ENCODE measurements at regions not wholly inside any gene's neighbourhood (a gene's known extent, or its start where the extent isn't known, plus 50 kb on each side); places are given as distances from the start of the nearest gene placed in this dataset.

DNA sequence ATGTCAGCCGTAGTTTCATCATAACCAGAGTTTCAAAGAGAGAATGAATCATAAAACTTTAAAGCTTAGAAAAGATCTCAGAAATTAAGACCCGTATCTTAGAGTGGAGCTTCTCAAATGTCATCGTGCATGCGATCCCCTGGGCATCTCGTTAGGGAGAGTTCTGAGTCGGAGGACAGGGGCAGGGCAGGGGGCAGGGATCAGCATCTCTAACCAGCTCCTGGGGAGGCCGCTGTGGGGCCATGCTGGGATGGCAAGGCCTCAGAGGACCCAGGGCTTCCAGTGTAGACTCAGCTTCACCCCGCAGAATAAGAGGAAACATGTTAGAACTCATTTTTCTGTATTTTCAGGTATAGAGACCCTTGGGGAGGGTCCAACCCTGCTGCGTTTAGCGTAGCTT, 72.0 kb upstream of the AFDN start:
- TF ChIP-seq, protein P1, sequence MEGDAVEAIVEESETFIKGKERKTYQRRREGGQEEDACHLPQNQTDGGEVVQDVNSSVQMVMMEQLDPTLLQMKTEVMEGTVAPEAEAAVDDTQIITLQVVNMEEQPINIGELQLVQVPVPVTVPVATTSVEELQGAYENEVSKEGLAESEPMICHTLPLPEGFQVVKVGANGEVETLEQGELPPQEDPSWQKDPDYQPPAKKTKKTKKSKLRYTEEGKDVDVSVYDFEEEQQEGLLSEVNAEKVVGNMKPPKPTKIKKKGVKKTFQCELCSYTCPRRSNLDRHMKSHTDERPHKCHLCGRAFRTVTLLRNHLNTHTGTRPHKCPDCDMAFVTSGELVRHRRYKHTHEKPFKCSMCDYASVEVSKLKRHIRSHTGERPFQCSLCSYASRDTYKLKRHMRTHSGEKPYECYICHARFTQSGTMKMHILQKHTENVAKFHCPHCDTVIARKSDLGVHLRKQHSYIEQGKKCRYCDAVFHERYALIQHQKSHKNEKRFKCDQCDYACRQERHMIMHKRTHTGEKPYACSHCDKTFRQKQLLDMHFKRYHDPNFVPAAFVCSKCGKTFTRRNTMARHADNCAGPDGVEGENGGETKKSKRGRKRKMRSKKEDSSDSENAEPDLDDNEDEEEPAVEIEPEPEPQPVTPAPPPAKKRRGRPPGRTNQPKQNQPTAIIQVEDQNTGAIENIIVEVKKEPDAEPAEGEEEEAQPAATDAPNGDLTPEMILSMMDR (IDR thresholded peaks at IDR 0.05; ENCODE audit: low read depth, low read length, missing control alignments), result no peak
- H3K27ac ChIP-seq, result no peak overlapping the region
- H3K27me3 ChIP-seq (replicated peaks), result no peaks in the 10 kb centered on the region
- in situ Hi-C loops (cut with HindIII; ENCODE audit: low pct_ligation_motif_present, low sequenced_read_pairs), result no loop called here
- H3K36me3 ChIP-seq (replicated peaks), result no peaks in the 10 kb centered on the region
- DNase-seq, result no peak
- no peak overlapping the region for H3K4me3 ChIP-seq (ENCODE audit: low read depth, low read length)

DNA sequence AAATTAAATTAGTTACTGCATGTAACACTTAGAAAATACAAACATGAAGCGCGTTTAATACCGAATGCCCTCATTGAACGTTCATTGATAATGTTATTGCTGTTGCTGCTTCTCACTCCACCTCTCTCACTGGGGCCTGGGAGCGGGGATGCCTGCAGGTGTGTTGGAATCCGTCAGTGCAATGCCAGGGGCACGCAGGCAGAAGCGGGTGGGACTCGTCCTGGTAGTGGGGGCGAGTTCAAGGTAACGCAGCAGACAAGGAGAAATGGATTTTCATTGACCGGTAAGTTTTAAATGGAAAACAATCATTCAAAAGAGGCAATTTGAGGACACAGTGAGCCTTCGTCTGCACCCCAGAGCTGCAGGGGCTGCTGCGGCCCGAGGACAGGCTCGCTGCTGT, 71.2 kb upstream of the AFDN start:
- in situ Hi-C loops (cut with HindIII; ENCODE audit: low pct_ligation_motif_present, low sequenced_read_pairs), result no loop called here
- TF ChIP-seq, protein P1 (IDR thresholded peaks at IDR 0.05; ENCODE audit: low read depth, low read length, missing control alignments), result no peak
- Histone ChIP-seq H3K4me3 (ENCODE audit: low read depth, low read length) (no peak overlapping the region), H3K36me3 (replicated peaks) (no peaks in the 10 kb centered on the region), H3K27me3 (replicated peaks) (no peaks in the 10 kb centered on the region), H3K27ac (no peak overlapping the region)
- DNase-seq, result no peak

DNA sequence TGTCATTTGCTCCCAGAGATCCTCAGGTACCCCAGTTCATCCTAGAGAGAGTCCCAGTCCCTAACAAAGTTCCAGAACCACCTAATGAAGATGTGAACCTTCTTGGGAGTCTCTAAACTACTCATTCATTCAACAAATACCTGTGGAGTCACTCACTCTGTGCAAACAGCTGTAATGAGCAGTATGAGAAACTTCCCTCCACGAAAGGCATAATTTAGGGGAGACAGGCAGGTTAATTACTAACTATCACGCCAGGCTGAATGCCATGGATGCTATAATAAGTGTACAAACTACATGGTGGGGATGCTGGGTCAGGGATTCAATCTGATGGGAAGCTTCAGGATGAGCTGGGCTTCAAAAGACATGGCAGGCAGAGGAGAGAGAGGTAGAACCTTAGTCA, 70.1 kb upstream of the AFDN start:
- Histone ChIP-seq H3K27me3 (replicated peaks) (no peaks in the 10 kb centered on the region), H3K36me3 (replicated peaks) (no peaks in the 10 kb centered on the region), H3K27ac (no peak overlapping the region), H3K4me3 (ENCODE audit: low read depth, low read length) (no peak overlapping the region)
- in situ Hi-C loops (cut with HindIII; ENCODE audit: low pct_ligation_motif_present, low sequenced_read_pairs), result no loop called here
- no peak for DNase-seq
- TF ChIP-seq, protein P1 (IDR thresholded peaks at IDR 0.05; ENCODE audit: low read depth, low read length, missing control alignments), result no peak

DNA sequence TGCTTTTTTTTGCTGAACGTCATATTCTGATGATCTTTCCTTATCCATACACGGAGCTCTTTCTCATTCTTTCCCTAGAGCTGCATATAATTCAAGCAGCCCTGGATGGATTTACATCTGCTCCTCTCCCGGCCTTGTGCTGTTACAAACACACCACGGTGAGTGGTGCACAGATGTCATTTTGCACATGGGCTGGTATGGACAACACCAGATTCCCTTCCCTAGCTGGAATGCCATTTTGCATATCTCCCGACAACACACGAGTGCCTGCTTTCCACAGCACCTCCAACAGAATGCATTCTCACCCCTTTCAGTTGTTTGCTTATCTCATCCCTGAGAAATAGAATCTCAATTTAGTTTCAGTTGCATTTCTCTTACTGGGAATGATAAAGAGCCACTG, 69.5 kb upstream of the AFDN start:
- Histone ChIP-seq H3K4me3 (ENCODE audit: low read depth, low read length) (no peak overlapping the region), H3K27me3 (replicated peaks) (no peaks in the 10 kb centered on the region), H3K36me3 (replicated peaks) (no peaks in the 10 kb centered on the region), H3K27ac (no peak overlapping the region)
- in situ Hi-C loops (cut with HindIII; ENCODE audit: low pct_ligation_motif_present, low sequenced_read_pairs), result no loop called here
- DNase-seq, result no peak
- TF ChIP-seq, protein P1 (IDR thresholded peaks at IDR 0.05; ENCODE audit: low read depth, low read length, missing control alignments), result no peak

DNA sequence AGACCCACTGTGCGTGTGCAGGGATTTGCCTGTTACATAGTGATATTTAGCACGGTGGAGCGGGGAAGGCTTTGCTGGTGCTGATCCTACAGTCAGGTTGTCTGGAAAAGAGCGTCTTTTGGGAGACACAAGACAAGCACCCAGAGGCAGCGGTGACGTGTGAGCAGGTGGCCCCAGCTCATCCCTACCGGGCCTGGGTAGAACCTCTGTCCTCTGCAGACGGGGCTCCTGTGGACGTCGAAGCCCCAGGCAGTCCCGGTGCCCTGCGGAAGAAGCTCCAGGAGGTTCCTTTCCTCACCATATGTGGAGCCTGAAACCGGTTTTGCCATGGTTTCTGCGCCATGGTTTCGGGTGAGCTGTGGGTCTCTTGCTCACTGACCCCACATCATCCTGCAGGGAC, 68.9 kb upstream of the AFDN start:
- Histone ChIP-seq H3K36me3 (replicated peaks) (no peaks in the 10 kb centered on the region), H3K27ac (no peak overlapping the region), H3K27me3 (replicated peaks) (no peaks in the 10 kb centered on the region), H3K4me3 (ENCODE audit: low read depth, low read length) (no peak overlapping the region)
- in situ Hi-C loops (cut with HindIII; ENCODE audit: low pct_ligation_motif_present, low sequenced_read_pairs), result no loop called here
- DNase-seq, result no peak
- TF ChIP-seq, protein P1 (IDR thresholded peaks at IDR 0.05; ENCODE audit: low read depth, low read length, missing control alignments), result no peak

DNA sequence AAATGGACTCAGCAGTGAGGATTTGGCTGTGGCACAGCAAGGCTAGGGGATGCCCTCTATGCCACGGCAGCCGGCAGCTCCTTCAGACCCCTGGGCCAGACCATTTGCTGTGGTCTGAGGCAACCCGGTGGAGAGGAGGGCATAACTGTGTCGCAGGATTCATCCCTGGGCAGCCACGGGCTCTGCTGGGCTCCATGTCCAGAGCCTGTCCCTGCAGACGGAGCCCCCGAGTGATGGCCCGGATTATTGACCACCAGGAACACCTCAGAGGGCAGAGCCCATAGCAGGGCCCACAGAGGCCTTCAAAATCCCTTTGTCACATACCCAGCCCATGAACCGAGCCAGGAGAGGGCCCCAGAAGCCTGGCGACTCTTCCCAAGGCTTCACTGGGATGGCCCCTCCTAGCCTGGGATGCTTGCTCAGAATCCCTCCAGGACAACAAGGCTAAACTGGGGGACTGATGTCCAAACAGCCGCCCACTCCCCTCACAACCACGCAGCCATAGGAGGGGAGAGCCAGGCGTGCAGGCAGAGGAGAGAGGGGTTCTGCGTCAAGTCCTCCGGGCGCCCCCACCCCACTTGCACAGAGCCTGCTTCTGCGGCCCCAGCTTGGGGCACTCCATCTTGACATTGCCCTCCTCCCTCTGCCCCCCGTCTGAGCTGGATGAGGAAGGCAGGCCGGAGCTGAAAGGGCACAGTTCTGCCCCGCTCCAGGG, 68.2 kb upstream of the AFDN start:
- in situ Hi-C loops (cut with HindIII; ENCODE audit: low pct_ligation_motif_present, low sequenced_read_pairs), result no loop called here
- no peaks in the 10 kb centered on the region for H3K36me3 ChIP-seq (replicated peaks)
- TF ChIP-seq, protein P1 (IDR thresholded peaks at IDR 0.05; ENCODE audit: low read depth, low read length, missing control alignments), result no peak
- H3K4me3 ChIP-seq (ENCODE audit: low read depth, low read length), result no peak overlapping the region
- no peak for DNase-seq
- H3K27ac ChIP-seq, result no peak overlapping the region
- no peaks in the 10 kb centered on the region for H3K27me3 ChIP-seq (replicated peaks)
